ENCODE measurements at regions not wholly inside any gene's neighbourhood (a gene's known extent, or its start where the extent isn't known, plus 50 kb on each side); places are given as distances from the start of the nearest gene placed in this dataset.

GRCh38 chr9:102273952-102274351 lies 535.5 kb upstream of the GRIN3A start:
- TF ChIP-seq CTCF (IDR thresholded peaks at IDR 0.05), result no peak
- no peak for TF ChIP-seq EZH2 (IDR thresholded peaks at IDR 0.05; ENCODE audit: borderline replicate concordance, insufficient read depth, low read depth, low read length, poor library complexity, severe bottlenecking)

All from B cell (primary cell).